ENCODE measurements at regions not wholly inside any gene's neighbourhood (a gene's known extent, or its start where the extent isn't known, plus 50 kb on each side); places are given as distances from the start of the nearest gene placed in this dataset.

GRCh38 chr13:44758630-44759383, 182.7 kb upstream of the TSC22D1 start:
- no peak for TF ChIP-seq CTCF (conservative IDR thresholded peaks at IDR 0.05)
- TF ChIP-seq ZFX (IDR thresholded peaks at IDR 0.05): no peak
